GM23338 (cell line): ENCODE measurements at regions not wholly inside any gene's neighbourhood (a gene's known extent, or its start where the extent isn't known, plus 50 kb on each side); places are given as distances from the start of the nearest gene placed in this dataset.
"Not testable (repeated sequence)": the region's sequence is repeated elsewhere in the genome, so short reads cannot be mapped to it uniquely, and the experiment has no call there.

Source experiments
- ATAC-seq: fragments of 200-7000 bp; cut with Tn5 transposase; 3 replicates; pipeline ENCODE4 v1.9.1; 2020
- DNase-seq: peaks from one replicate; pipeline ENCODE4 v3.0.0-alpha.2; 2015; ENCODE audit warnings: low spot score
- H2AFZ ChIP-seq: fragments of 200-600 bp; sonication (generic); 2 replicates; pipeline ENCODE4 v1.8.0; 2016; ENCODE audit warnings: antibody characterized with exemption, mild to moderate bottlenecking, moderate library complexity
- H3F3A ChIP-seq: fragments of 200-600 bp; sonication (generic); replicated peaks from 2 replicates; pipeline ENCODE4 v1.8.0; 2017; ENCODE audit warnings: antibody characterized with exemption, mixed run types, low read depth
- H3K27ac ChIP-seq: fragments of 200-600 bp; sonication (generic); 2 replicates; pipeline ENCODE4 v1.6.1; 2016; ENCODE audit warnings: low read depth
- H3K27me3 ChIP-seq: fragments of 200-600 bp; sonication (generic); 2 replicates; pipeline ENCODE4 v1.8.0; 2016; ENCODE audit warnings: mild to moderate bottlenecking, mixed run types, moderate library complexity; ENCODE audit not compliant: insufficient read depth
- H3K36me3 ChIP-seq: fragments of 200-600 bp; sonication (generic); 2 replicates; pipeline ENCODE4 v1.8.0; 2016; ENCODE audit warnings: mild to moderate bottlenecking; ENCODE audit not compliant: insufficient read depth
- H3K4me1 ChIP-seq: fragments of 200-600 bp; sonication (generic); 2 replicates; pipeline ENCODE4 v1.8.0; 2016; ENCODE audit warnings: mild to moderate bottlenecking, moderate library complexity; ENCODE audit not compliant: insufficient read depth
- H3K4me2 ChIP-seq: fragments of 200-600 bp; sonication (generic); 2 replicates; pipeline ENCODE4 v1.7.1; 2017; ENCODE audit warnings: mixed run types
- H3K4me3 ChIP-seq: fragments of 200-600 bp; sonication (generic); 2 replicates; pipeline ENCODE4 v1.6.1; 2016; ENCODE audit warnings: mixed run types
- H3K79me2 ChIP-seq: fragments of 200-600 bp; sonication (generic); replicated peaks from 2 replicates; pipeline ENCODE4 v1.8.0; 2017; ENCODE audit warnings: mild to moderate bottlenecking; ENCODE audit not compliant: insufficient read depth
- H3K9me2 ChIP-seq: fragments of 200-600 bp; sonication (generic); 2 replicates; pipeline ENCODE4 v1.8.0; 2017; ENCODE audit not compliant: insufficient read depth
- H4K20me1 ChIP-seq: fragments of 200-600 bp; sonication (generic); replicated peaks from 2 replicates; pipeline ENCODE4 v1.8.0; 2017; ENCODE audit warnings: mild to moderate bottlenecking; ENCODE audit not compliant: insufficient read depth
- H3K27ac Mint-ChIP-seq: 2 replicates; pipeline ENCODE4 v1.8.0; 2020; ENCODE audit warnings: inconsistent platforms, mild to moderate bottlenecking, moderate library complexity, mixed read lengths
- H3K27me3 Mint-ChIP-seq: 3 replicates; pipeline ENCODE4 v1.8.0; 2022; ENCODE audit warnings: low read depth, mild to moderate bottlenecking, moderate library complexity, mixed read lengths, inconsistent platforms; ENCODE audit not compliant: insufficient read depth, poor library complexity
- H3K36me3 Mint-ChIP-seq: 3 replicates; pipeline ENCODE4 v1.8.0; 2021; ENCODE audit warnings: low read depth, mild to moderate bottlenecking, inconsistent platforms, moderate library complexity, mixed read lengths
- H3K4me1 Mint-ChIP-seq: 3 replicates; pipeline ENCODE4 v1.8.0; 2020; ENCODE audit warnings: mild to moderate bottlenecking, inconsistent platforms, mixed read lengths
- H3K4me3 Mint-ChIP-seq: 3 replicates; pipeline ENCODE4 v1.8.0; 2021; ENCODE audit warnings: moderate library complexity, mild to moderate bottlenecking, inconsistent platforms, mixed read lengths
- H3K9me3 Mint-ChIP-seq: 3 replicates; pipeline ENCODE4 v1.8.0; 2020; ENCODE audit warnings: moderate library complexity, mild to moderate bottlenecking, inconsistent platforms, mixed read lengths
- NANOG ChIP-seq: IDR thresholded peaks from 2 replicates; pipeline ENCODE4 v1.6.1; 2016; ENCODE audit warnings: antibody characterized with exemption, borderline replicate concordance
- TF ChIP-seq, protein P1 (sequence below): IDR thresholded peaks from one replicate; pipeline ENCODE4 v1.6.1; 2018; ENCODE audit warnings: antibody characterized with exemption; ENCODE audit not compliant: unreplicated experiment
- TF ChIP-seq, protein P2 (sequence below): fragments of 250-450 bp; sonication (Bioruptor Pico); IDR thresholded peaks from 2 replicates; pipeline ENCODE4 v1.5.0; 2020; ENCODE audit warnings: mild to moderate bottlenecking, moderate library complexity
- TF ChIP-seq, protein P3 (sequence below), 2 experiments: fragments of 200-600 bp in 1 of 2; sonication (generic) in 1 of 2; conservative IDR thresholded peaks; 2 replicates each; pipeline versions ENCODE4 v1.5.1 to v1.6.1; 2016 to 2017; ENCODE audit warnings: antibody characterized with exemption in 2 of 2, low read depth in 2 of 2, mild to moderate bottlenecking in 2 of 2, moderate library complexity in 1 of 2

DNA sequence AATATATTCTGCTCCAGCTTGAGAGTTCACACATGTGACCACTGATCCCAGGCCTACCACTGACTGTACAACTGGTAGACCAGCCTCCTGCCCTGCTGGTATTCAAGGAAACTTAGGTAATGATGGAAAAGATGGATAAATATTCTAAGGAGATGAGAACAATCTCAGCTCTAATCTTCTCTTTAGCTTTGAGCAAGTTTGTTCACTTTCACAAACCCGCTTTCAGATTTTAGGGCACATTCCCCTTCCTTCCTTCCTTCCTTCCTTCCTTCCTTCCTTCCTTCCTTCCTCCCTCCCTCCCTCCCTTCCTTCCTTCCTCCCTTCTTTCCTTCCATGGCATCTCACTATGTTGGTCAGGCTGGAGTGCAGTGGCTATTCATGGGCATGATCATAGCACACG lies 88.2 kb upstream of the PHACTR1 start:
- Histone ChIP-seq H4K20me1 (no peaks in the 10 kb centered on the region), H3K36me3 (no peaks in the 10 kb centered on the region), H3K4me1 (no peaks in the 10 kb centered on the region), H3K4me3 (no peak overlapping the region), H2AFZ (no peak overlapping the region), H3K27ac (no peak overlapping the region), H3K9me2 (no peaks in the 10 kb centered on the region), H3K79me2 (no peaks in the 10 kb centered on the region), H3K4me2 (no peak overlapping the region), H3F3A (no peaks in the 10 kb centered on the region), H3K27me3 (no peaks in the 10 kb centered on the region)
- Mint-ChIP-seq H3K27me3 (peaks cover 5% of the 10 kb centered on the region), H3K36me3 (no peaks in the 10 kb centered on the region), H3K27ac (no peak overlapping the region), H3K9me3 (no peaks in the 10 kb centered on the region), H3K4me1 (peaks cover 7% of the 10 kb centered on the region; the same call in 2 of the 3 replicates), H3K4me3 (no peak overlapping the region)
- ATAC-seq: no peak
- no peak for TF ChIP-seq NANOG
- TF ChIP-seq, protein P1, sequence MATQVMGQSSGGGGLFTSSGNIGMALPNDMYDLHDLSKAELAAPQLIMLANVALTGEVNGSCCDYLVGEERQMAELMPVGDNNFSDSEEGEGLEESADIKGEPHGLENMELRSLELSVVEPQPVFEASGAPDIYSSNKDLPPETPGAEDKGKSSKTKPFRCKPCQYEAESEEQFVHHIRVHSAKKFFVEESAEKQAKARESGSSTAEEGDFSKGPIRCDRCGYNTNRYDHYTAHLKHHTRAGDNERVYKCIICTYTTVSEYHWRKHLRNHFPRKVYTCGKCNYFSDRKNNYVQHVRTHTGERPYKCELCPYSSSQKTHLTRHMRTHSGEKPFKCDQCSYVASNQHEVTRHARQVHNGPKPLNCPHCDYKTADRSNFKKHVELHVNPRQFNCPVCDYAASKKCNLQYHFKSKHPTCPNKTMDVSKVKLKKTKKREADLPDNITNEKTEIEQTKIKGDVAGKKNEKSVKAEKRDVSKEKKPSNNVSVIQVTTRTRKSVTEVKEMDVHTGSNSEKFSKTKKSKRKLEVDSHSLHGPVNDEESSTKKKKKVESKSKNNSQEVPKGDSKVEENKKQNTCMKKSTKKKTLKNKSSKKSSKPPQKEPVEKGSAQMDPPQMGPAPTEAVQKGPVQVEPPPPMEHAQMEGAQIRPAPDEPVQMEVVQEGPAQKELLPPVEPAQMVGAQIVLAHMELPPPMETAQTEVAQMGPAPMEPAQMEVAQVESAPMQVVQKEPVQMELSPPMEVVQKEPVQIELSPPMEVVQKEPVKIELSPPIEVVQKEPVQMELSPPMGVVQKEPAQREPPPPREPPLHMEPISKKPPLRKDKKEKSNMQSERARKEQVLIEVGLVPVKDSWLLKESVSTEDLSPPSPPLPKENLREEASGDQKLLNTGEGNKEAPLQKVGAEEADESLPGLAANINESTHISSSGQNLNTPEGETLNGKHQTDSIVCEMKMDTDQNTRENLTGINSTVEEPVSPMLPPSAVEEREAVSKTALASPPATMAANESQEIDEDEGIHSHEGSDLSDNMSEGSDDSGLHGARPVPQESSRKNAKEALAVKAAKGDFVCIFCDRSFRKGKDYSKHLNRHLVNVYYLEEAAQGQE: no peak
- TF ChIP-seq, protein P2, sequence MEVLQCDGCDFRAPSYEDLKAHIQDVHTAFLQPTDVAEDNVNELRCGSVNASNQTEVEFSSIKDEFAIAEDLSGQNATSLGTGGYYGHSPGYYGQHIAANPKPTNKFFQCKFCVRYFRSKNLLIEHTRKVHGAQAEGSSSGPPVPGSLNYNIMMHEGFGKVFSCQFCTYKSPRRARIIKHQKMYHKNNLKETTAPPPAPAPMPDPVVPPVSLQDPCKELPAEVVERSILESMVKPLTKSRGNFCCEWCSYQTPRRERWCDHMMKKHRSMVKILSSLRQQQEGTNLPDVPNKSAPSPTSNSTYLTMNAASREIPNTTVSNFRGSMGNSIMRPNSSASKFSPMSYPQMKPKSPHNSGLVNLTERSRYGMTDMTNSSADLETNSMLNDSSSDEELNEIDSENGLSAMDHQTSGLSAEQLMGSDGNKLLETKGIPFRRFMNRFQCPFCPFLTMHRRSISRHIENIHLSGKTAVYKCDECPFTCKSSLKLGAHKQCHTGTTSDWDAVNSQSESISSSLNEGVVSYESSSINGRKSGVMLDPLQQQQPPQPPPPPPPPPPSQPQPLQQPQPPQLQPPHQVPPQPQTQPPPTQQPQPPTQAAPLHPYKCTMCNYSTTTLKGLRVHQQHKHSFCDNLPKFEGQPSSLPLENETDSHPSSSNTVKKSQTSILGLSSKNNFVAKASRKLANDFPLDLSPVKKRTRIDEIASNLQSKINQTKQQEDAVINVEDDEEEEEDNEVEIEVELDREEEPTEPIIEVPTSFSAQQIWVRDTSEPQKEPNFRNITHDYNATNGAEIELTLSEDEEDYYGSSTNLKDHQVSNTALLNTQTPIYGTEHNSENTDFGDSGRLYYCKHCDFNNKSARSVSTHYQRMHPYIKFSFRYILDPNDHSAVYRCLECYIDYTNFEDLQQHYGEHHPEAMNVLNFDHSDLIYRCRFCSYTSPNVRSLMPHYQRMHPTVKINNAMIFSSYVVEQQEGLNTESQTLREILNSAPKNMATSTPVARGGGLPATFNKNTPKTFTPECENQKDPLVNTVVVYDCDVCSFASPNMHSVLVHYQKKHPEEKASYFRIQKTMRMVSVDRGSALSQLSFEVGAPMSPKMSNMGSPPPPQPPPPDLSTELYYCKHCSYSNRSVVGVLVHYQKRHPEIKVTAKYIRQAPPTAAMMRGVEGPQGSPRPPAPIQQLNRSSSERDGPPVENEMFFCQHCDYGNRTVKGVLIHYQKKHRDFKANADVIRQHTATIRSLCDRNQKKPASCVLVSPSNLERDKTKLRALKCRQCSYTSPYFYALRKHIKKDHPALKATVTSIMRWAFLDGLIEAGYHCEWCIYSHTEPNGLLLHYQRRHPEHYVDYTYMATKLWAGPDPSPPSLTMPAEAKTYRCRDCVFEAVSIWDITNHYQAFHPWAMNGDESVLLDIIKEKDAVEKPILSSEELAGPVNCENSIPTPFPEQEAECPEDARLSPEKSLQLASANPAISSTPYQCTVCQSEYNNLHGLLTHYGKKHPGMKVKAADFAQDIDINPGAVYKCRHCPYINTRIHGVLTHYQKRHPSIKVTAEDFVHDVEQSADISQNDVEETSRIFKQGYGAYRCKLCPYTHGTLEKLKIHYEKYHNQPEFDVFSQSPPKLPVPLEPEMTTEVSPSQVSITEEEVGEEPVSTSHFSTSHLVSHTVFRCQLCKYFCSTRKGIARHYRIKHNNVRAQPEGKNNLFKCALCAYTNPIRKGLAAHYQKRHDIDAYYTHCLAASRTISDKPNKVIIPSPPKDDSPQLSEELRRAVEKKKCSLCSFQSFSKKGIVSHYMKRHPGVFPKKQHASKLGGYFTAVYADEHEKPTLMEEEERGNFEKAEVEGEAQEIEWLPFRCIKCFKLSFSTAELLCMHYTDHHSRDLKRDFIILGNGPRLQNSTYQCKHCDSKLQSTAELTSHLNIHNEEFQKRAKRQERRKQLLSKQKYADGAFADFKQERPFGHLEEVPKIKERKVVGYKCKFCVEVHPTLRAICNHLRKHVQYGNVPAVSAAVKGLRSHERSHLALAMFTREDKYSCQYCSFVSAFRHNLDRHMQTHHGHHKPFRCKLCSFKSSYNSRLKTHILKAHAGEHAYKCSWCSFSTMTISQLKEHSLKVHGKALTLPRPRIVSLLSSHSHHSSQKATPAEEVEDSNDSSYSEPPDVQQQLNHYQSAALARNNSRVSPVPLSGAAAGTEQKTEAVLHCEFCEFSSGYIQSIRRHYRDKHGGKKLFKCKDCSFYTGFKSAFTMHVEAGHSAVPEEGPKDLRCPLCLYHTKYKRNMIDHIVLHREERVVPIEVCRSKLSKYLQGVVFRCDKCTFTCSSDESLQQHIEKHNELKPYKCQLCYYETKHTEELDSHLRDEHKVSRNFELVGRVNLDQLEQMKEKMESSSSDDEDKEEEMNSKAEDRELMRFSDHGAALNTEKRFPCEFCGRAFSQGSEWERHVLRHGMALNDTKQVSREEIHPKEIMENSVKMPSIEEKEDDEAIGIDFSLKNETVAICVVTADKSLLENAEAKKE (CRISPR knock-in tag): no peak
- TF ChIP-seq, protein P3, sequence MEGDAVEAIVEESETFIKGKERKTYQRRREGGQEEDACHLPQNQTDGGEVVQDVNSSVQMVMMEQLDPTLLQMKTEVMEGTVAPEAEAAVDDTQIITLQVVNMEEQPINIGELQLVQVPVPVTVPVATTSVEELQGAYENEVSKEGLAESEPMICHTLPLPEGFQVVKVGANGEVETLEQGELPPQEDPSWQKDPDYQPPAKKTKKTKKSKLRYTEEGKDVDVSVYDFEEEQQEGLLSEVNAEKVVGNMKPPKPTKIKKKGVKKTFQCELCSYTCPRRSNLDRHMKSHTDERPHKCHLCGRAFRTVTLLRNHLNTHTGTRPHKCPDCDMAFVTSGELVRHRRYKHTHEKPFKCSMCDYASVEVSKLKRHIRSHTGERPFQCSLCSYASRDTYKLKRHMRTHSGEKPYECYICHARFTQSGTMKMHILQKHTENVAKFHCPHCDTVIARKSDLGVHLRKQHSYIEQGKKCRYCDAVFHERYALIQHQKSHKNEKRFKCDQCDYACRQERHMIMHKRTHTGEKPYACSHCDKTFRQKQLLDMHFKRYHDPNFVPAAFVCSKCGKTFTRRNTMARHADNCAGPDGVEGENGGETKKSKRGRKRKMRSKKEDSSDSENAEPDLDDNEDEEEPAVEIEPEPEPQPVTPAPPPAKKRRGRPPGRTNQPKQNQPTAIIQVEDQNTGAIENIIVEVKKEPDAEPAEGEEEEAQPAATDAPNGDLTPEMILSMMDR (conservative IDR thresholded peaks at IDR 0.05; ENCODE audit: low read depth in 2 of 2): no peak
- DNase-seq: no peak

DNA sequence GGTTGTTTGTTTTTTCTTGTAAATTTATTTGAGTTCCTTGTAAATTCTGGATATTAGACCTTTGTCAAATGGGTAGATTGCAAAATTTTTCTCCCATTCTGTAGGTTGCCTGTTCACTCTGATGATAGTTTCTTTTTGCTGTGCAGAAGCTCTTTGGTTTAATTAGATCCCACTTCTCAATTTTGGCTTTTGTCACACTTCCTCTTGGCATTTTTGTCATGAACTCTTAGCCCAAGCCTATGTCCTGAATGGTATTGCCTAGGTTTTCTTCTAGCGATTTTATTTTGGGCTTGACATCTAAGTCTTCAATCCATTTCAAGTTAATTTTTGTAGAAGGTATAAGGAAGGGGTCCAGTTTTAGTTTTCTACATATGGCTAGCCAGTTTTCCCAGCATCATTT lies 82.8 kb upstream of the PHACTR1 start:
- H3K4me2 ChIP-seq, H3K36me3 Mint-ChIP-seq, H3K27me3 Mint-ChIP-seq, H3K9me2 ChIP-seq, H3K4me3 ChIP-seq, H3K27ac Mint-ChIP-seq, H4K20me1 ChIP-seq, H3K9me3 Mint-ChIP-seq, H3K79me2 ChIP-seq, H3K27me3 ChIP-seq, DNase-seq, H2AFZ ChIP-seq, H3K36me3 ChIP-seq, H3K27ac ChIP-seq, H3K4me3 Mint-ChIP-seq, H3K4me1 Mint-ChIP-seq, H3K4me1 ChIP-seq, ATAC-seq, H3F3A ChIP-seq: not testable (repeated sequence)
